NCI-H524 (cell line): ENCODE measurements at regions not wholly inside any gene's neighbourhood (a gene's known extent, or its start where the extent isn't known, plus 50 kb on each side); places are given as distances from the start of the nearest gene placed in this dataset.

Experiments used
- DNase-seq, 2 experiments: peaks; one replicate each; lab custom pipeline; 2025; lab: John Stamatoyannopoulos, UW

GRCh38 chr6:141451511-141452353, 681.0 kb upstream of the GJE1 start:
- no peak for DNase-seq

GRCh38 chr6:141451181-141451510, 681.6 kb upstream of the GJE1 start:
- DNase-seq: no peak

GRCh38 chr6:141445928-141446628, 686.6 kb upstream of the GJE1 start:
- DNase-seq: no peak

- no peak for DNase-seq
Observed at GRCh38 chr6:141443668-141444289, 688.9 kb upstream of the GJE1 start.

- DNase-seq: no peak
Observed at GRCh38 chr6:141443032-141443431, 689.7 kb upstream of the GJE1 start.

GRCh38 chr6:141439513-141439912, 693.2 kb upstream of the GJE1 start:
- no peak for DNase-seq

GRCh38 chr6:141437685-141438084, 695.0 kb upstream of the GJE1 start:
- no peak for DNase-seq

GRCh38 chr6:141437011-141437410, 695.7 kb upstream of the GJE1 start:
- no peak for DNase-seq

GRCh38 chr6:141426400-141426980, 706.2 kb upstream of the GJE1 start:
- DNase-seq: no peak

- no peak for DNase-seq
Observed at GRCh38 chr6:141421378-141421777, 711.3 kb upstream of the GJE1 start.

- no peak for DNase-seq
Observed at GRCh38 chr6:141418076-141418475, 714.6 kb upstream of the GJE1 start.

- no peak for DNase-seq
Observed at GRCh38 chr6:141415896-141416295, 716.8 kb upstream of the GJE1 start.

GRCh38 chr6:141413196-141413595, 719.5 kb upstream of the GJE1 start:
- no peak for DNase-seq

- DNase-seq: no peak
Observed at GRCh38 chr6:141406761-141407160, 726.0 kb upstream of the GJE1 start.

- no peak for DNase-seq
Observed at GRCh38 chr6:141403827-141404226, 728.9 kb upstream of the GJE1 start.

- DNase-seq: no peak
Observed at GRCh38 chr6:141403103-141403502, 729.6 kb upstream of the GJE1 start.

- no peak for DNase-seq
Observed at GRCh38 chr6:141402489-141402888, 730.2 kb upstream of the GJE1 start.

GRCh38 chr6:141401851-141402250, 730.9 kb upstream of the GJE1 start:
- DNase-seq: peak in 1 of 2 experiments; percentile 16

- DNase-seq: no peak
Observed at GRCh38 chr6:141401168-141401567, 731.6 kb upstream of the GJE1 start.

GRCh38 chr6:141398949-141399348, 733.8 kb upstream of the GJE1 start:
- DNase-seq: no peak

GRCh38 chr6:141395443-141396008, 737.2 kb upstream of the GJE1 start:
- DNase-seq: no peak

- DNase-seq: no peak
Observed at GRCh38 chr6:141394565-141395051, 738.1 kb upstream of the GJE1 start.
